Amygdala (tissue), 56 donors: ENCODE measurements at regions not wholly inside any gene's neighbourhood (a gene's known extent, or its start where the extent isn't known, plus 50 kb on each side); places are given as distances from the start of the nearest gene placed in this dataset.
"Not testable (repeated sequence)": the region's sequence is repeated elsewhere in the genome, so short reads cannot be mapped to it uniquely, and the experiment has no call there.

ENCODE experiments used
- DNase-seq, 56 donors: peaks; one replicate each; lab custom pipeline; 2025; lab: John Stamatoyannopoulos, UW

- DNase-seq = not testable (repeated sequence)
These were observed 254.9 kb upstream of the GULP1 start for GRCh38 chr2:188036786-188037185.

- no peak for DNase-seq
These were observed 252.4 kb upstream of the GULP1 start for GRCh38 chr2:188039307-188039706.

- DNase-seq = no peak
These were observed 249.3 kb upstream of the GULP1 start for GRCh38 chr2:188042412-188042811.

- DNase-seq = no peak
These were observed 246.7 kb upstream of the GULP1 start for GRCh38 chr2:188045016-188045415.

- DNase-seq = no peak
These were observed 245.2 kb upstream of the GULP1 start for GRCh38 chr2:188046437-188046836.

GRCh38 chr2:188047735-188048134 lies 243.9 kb upstream of the GULP1 start:
- DNase-seq = no peak

GRCh38 chr2:188050726-188051125 lies 240.9 kb upstream of the GULP1 start:
- no peak for DNase-seq

- DNase-seq = no peak
These were observed 240.0 kb upstream of the GULP1 start for GRCh38 chr2:188051706-188052105.

GRCh38 chr2:188065386-188065785 lies 226.3 kb upstream of the GULP1 start:
- DNase-seq = no peak

- no peak for DNase-seq
These were observed 223.6 kb upstream of the GULP1 start for GRCh38 chr2:188068093-188068492.

GRCh38 chr2:188076149-188077056 lies 215.3 kb upstream of the GULP1 start:
- DNase-seq = no peak

- DNase-seq = no peak
These were observed 213.9 kb upstream of the GULP1 start for GRCh38 chr2:188077757-188078156.

- no peak for DNase-seq
These were observed 213.1 kb upstream of the GULP1 start for GRCh38 chr2:188078534-188078933.

- no peak for DNase-seq
These were observed 212.5 kb upstream of the GULP1 start for GRCh38 chr2:188079196-188079595.

GRCh38 chr2:188085421-188085820 lies 206.3 kb upstream of the GULP1 start:
- DNase-seq = peak in 36 of 56 donors; percentile 3 to 76 (median 28)

GRCh38 chr2:188089901-188090300 lies 201.8 kb upstream of the GULP1 start:
- no peak for DNase-seq

GRCh38 chr2:188091220-188091619 lies 200.5 kb upstream of the GULP1 start:
- DNase-seq = no peak

GRCh38 chr2:188092734-188093133 lies 198.9 kb upstream of the GULP1 start:
- no peak for DNase-seq

GRCh38 chr2:188096910-188097309 lies 194.8 kb upstream of the GULP1 start:
- DNase-seq = no peak

- no peak for DNase-seq
These were observed 188.8 kb upstream of the GULP1 start for GRCh38 chr2:188102881-188103280.

GRCh38 chr2:188114014-188114413 lies 177.7 kb upstream of the GULP1 start:
- DNase-seq = no peak

GRCh38 chr2:188117706-188118105 lies 174.0 kb upstream of the GULP1 start:
- DNase-seq = no peak
